Inflammatory macrophage treated with lipopolysaccharide for 4 hours (primary cell): ENCODE measurements at regions not wholly inside any gene's neighbourhood (a gene's known extent, or its start where the extent isn't known, plus 50 kb on each side); places are given as distances from the start of the nearest gene placed in this dataset.

Experiments
- DNase-seq: peaks from one replicate; pipeline ENCODE4 v3.0.0-alpha.2; 2020

GRCh38 chr9:11338130-11338529 is 725.3 kb upstream of the PTPRD start:
- peak; percentile 24 for DNase-seq

DNA sequence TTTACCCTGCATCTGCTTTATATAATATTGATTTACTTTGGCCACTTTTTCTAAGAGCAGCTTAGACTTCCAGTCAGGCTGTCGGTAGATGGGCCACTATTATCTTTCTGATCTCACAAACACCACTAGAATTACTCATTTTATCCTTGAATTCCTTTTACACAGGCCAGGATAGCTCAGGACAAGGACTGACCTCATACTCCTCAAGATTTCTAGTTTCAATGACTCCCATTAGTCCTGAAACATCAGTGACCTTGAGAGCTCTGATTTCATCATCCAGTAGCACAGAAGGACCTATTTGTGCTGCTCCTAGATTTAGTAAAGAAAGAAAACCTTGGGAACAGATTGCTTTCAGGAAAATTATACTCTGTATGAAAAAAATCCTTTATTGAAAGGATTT is 727.9 kb upstream of the PTPRD start:
- no peak for DNase-seq

- no peak for DNase-seq
These were observed 734.6 kb upstream of the PTPRD start for GRCh38 chr9:11347437-11347836.

GRCh38 chr9:11348366-11348765 is 735.6 kb upstream of the PTPRD start:
- DNase-seq = no peak

- DNase-seq = no peak
These were observed 736.4 kb upstream of the PTPRD start for GRCh38 chr9:11349187-11349586.

DNA sequence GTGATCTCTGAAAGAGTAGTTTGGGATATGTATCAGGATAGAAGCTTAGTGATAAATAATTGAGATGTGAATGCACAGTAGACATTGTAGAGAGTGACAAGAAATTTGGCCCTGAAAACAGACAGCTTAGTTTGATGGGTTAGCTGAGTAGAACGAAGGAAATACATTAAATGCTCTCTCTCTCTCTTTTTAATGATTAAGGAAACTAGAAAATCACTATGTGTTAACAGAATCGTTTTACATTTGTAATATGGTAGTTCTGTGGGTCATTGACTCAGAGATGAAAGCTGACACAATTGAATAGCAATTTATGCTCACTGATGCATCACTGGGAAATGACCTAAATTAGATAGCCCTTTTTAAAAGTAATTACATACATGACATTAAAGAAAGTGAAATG is 739.8 kb upstream of the PTPRD start:
- DNase-seq = no peak

GRCh38 chr9:11356067-11356466 is 743.3 kb upstream of the PTPRD start:
- DNase-seq = no peak

- DNase-seq = no peak
These were observed 753.9 kb upstream of the PTPRD start for GRCh38 chr9:11366585-11367129.

DNA sequence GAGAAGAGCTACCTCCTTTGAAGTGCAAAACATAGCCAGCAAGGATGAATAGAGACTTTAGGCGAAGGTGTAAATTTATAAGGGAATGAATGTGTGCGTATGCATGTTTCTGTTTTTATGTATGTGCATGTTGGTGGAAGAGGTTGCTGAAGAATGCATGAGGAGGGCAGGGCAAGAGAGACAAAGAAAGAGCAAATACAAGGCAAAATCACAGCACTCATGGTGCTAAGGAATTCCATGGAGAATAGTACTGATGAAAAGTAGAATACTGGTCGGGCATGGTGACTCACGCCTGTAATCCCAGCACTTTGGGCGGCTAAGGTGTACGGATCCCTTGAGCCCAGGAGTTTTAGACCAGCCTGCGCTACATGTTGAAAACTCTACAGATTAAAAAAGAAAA is 762.1 kb upstream of the PTPRD start:
- no peak for DNase-seq

DNA sequence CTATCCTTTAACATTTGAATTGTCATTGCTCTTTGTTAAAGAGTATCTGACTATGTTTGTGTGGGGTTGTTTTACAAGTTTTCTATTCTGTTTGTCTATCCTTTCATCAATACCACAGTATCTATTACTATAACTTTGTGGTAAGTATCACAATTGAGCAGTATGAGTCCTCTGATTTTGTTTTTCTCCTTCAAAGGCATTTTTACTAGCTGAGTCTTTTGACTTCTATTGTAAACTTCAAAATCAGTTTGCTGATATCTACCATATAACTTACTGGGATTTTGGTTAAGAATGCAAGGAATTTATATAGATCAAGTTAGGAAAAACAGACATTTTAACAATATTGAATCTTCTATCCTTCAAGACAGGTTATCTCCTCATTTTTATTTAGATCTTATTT is 789.8 kb upstream of the PTPRD start:
- no peak for DNase-seq

GRCh38 chr9:11414241-11414640 is 801.4 kb upstream of the PTPRD start:
- no peak for DNase-seq

DNA sequence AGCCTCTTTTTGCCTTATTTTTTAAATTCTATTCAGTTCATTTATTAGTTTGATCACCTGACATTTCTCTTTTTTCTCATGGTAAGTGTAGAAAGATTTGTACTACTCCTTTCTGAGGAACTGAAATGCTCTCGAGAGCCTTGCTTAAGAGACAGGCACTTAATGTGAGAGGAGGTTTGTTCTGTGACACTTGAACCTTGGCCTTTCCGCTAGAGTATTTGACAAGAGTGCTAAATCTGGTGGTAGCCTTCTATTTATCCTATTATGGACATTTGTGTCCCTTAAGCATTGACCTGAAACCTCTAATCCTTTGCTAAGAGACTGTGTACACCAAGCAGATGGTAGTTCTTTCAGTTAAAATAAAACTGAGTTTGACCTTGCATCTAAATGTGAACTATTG is 805.0 kb upstream of the PTPRD start:
- DNase-seq = no peak

DNA sequence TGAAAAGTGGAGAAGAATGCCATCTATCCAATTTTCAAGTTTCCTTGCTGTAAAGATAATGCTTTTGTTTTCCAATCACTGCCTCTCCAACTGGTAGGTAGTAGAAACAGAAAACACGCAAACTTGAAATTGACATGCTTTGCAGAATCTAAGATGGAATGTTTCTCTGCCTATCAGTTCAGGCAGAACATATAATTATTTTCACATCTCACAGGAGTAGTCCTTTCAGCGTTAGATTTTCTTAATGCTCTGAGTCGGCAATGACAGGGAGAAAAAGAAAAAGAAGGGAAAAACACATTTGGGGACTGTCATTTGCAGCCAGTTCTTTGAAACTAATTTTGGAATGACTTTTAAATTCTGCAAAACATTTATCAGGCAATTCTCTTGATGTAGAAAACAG is 818.7 kb upstream of the PTPRD start:
- no peak for DNase-seq

DNA sequence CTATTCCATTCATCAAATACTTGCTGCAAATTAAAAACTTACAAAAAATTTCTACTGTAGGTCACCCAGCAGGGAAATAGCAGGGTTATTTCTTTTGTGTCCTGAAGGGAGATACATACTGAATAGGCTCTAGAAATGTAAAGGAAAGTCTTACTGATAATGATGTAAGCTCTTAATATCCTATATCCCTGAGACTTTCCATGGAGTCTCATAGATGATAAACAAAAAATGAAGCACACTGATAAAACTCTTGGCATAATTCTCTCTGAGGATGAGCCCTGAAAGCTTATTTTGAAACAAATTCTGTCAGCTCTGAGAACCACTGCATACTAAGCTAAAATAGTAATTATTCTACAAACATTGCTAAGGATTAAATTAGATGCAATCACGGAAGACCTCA is 819.6 kb upstream of the PTPRD start:
- DNase-seq = no peak

GRCh38 chr9:11443631-11444030 is 830.8 kb upstream of the PTPRD start:
- DNase-seq = no peak

DNA sequence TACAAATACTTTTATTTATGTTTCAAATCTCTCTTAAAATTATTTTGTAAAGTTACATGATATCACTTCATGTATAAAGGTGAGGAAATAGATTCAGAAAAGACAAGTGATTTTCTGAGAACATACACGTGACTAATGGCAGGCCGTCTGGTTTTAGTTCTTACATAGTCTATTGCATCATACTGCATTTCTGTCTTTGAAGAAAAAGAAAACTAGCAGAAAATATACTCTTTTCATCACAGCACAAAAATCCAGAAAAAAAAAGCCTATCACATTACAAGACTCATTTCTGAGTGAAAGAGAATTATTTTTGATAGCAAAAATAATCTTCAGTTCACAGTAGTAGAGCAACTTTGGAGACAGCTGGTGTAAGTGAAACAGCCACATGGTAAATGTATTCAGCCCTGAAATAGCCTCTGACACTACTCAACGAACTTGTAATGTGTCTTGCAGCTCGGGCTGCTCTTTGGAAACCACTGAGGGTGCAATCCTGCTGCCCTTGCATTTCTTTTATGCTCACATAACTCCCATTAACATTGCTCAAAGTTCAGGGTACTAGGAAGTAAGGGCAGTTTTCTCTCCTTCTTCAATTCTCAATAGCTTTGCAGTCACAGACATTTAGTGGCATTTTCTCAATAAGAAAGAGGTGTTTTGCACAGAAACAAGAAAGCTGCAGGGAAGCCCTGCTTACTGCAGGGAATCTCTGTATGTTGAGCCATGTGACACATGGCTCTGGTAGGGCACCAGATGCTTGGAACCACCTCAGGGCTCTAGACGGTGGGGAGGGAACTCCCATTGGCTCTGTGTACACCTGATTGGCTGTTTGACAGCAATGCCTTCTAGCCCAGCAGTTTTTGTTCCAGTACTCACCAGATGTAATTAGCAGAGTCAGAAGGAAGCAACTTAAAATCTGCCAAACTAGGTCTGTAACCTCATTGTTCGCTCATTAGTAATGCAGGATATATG is 845.3 kb upstream of the PTPRD start:
- no peak for DNase-seq

DNA sequence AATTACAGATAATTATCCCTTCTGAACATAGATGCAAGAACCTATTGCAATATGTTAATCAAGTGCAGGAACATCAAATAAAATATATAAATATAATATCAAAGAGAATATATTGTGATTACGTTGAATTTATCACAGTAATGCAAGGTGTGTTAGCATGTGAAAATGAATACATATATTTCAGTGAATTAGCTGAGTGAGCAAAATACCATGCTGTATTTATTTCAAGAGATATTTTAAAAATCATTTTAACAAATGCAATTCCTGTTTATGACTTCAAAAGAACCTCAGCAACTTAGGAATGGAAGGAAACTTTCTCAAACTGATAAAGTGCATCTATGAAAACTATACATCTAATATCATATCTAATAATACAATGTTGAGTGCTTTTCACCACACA is 856.9 kb upstream of the PTPRD start:
- DNase-seq = no peak

GRCh38 chr9:11471321-11471720 is 858.5 kb upstream of the PTPRD start:
- no peak for DNase-seq

GRCh38 chr9:11500780-11501179 is 888.0 kb upstream of the PTPRD start:
- DNase-seq = no peak

- no peak for DNase-seq
These were observed 894.2 kb upstream of the PTPRD start for GRCh38 chr9:11506980-11507379.

DNA sequence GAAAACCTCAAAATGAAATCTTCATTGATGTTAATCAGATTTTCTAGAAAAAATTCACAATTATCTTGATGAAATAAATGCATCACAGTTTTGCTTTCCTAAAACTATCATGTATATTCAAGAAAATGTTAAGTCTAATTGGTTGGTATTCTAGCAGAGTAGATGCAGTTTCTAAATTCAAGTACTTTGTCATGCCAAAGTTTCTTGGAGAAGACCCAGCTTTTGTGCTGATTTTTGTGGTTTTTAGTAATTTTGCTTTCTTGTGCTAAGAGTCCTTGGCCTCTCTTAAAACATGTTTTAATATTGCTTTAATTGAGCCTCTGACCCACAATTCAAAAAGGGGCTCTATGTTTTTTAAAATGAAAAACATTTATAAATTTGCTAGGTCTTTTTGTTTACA is 924.8 kb upstream of the PTPRD start:
- no peak for DNase-seq

DNA sequence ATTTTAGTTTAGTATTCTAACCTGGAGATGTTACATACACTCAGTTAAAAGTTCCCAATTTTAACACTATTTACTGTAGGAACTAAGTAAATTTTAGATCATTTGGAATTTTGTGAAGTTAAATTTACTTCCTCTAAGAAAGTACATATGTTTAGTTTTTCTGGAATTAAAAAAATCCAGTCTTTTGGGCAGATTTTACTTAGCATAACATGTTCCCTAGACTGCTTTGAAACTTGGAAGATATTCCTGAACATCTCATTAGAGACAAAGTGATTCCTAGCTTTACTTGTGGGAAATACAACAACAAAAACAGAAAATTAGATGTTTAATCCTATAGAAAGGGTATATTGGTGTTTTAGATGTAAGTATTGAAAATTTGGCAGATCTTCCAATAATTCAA is 930.0 kb upstream of the PTPRD start:
- no peak for DNase-seq

GRCh38 chr9:11546231-11546630 is 933.4 kb upstream of the PTPRD start:
- DNase-seq = no peak

DNA sequence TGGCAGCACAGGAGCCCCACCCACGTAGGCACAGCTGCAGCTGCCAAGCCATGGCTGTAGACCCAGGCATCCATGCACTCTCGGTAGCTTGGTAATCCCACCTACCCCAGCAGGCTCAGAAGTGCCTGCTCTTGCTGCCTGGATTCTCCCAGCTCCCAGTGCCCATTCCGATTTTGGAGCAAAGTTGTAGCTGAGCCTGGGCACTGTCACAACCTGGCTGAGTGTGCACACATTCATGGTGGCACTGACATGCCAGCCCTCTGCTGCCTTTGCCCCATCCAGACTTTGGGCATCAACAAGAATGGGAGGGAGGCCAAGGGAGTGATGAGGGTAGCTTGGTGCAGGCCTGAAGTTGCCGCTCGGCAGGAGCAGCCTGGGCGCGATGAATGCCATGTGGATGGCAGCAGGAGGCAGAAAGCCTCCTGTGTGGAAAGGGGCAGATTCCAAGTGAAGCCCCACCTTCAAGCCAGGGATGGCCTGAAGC is 936.6 kb upstream of the PTPRD start:
- no peak for DNase-seq

GRCh38 chr9:11551106-11551505 is 938.3 kb upstream of the PTPRD start:
- no peak for DNase-seq
